ENCODE measurements at regions not wholly inside any gene's neighbourhood (a gene's known extent, or its start where the extent isn't known, plus 50 kb on each side); places are given as distances from the start of the nearest gene placed in this dataset.
"Not testable (repeated sequence)": the region's sequence is repeated elsewhere in the genome, so short reads cannot be mapped to it uniquely, and the experiment has no call there.

DNA sequence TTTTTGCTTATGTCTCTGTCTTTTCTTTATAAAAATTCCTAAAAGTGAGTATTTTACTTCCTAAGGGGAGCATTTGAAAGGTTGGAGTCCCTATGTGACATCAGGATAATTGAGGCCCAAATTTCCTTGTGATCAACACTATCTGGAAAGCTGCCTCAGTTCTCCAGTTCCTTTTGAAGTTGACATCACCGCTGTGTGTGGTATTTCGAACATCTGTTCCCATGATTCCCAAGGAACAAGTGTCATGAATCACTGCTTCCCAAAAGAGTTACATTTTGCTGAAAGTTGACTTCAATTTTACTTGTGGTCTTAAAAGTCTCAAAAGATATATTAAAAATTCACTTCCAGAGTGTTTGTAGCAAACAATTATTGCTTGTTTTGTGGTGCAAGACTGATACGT is 452.1 kb upstream of the RGMB start:
- Histone ChIP-seq H3K27ac (ENCODE audit: low read depth, low read length) (no peak overlapping the region), H2AFZ (ENCODE audit: low read length, unreplicated experiment) (no peak overlapping the region), H3K79me2 (ENCODE audit: control insufficient read depth, insufficient read depth, low read length, unreplicated experiment) (no peaks in the 10 kb centered on the region), H3K36me3 (ENCODE audit: insufficient read depth, low read length) (no peaks in the 10 kb centered on the region), H3K27me3 (ENCODE audit: insufficient read depth, low read length) (no peaks in the 10 kb centered on the region), H3K4me1 (ENCODE audit: control insufficient read depth, insufficient read depth, low read length, unreplicated experiment) (peaks cover 5% of the 10 kb centered on the region), H3K4me3 (ENCODE audit: low read depth, low read length) (no peak overlapping the region)

- not testable (repeated sequence) for H3K27ac ChIP-seq (ENCODE audit: low read depth, low read length); H3K4me1 ChIP-seq (ENCODE audit: control insufficient read depth, insufficient read depth, low read length, unreplicated experiment); H3K27me3 ChIP-seq (ENCODE audit: insufficient read depth, low read length); H3K79me2 ChIP-seq (ENCODE audit: control insufficient read depth, insufficient read depth, low read length, unreplicated experiment); H3K36me3 ChIP-seq (ENCODE audit: insufficient read depth, low read length); H2AFZ ChIP-seq (ENCODE audit: low read length, unreplicated experiment); H3K4me3 ChIP-seq (ENCODE audit: low read depth, low read length)
Observed at GRCh38 chr5:98325187-98325586, 448.3 kb upstream of the RGMB start.

GRCh38 chr5:98328015-98328414 is 445.4 kb upstream of the RGMB start:
- Histone ChIP-seq H3K4me1 (ENCODE audit: control insufficient read depth, insufficient read depth, low read length, unreplicated experiment) (no peaks in the 10 kb centered on the region), H3K36me3 (ENCODE audit: insufficient read depth, low read length) (no peaks in the 10 kb centered on the region), H2AFZ (ENCODE audit: low read length, unreplicated experiment) (no peak overlapping the region), H3K27ac (ENCODE audit: low read depth, low read length) (no peak overlapping the region), H3K27me3 (ENCODE audit: insufficient read depth, low read length) (no peaks in the 10 kb centered on the region), H3K79me2 (ENCODE audit: control insufficient read depth, insufficient read depth, low read length, unreplicated experiment) (no peaks in the 10 kb centered on the region), H3K4me3 (ENCODE audit: low read depth, low read length) (no peak overlapping the region)

- no peaks in the 10 kb centered on the region for H3K36me3 ChIP-seq (ENCODE audit: insufficient read depth, low read length)
Observed at GRCh38 chr5:98330871-98331270, 442.6 kb upstream of the RGMB start.

GRCh38 chr5:98333921-98334320 is 439.5 kb upstream of the RGMB start:
- no peaks in the 10 kb centered on the region for H3K36me3 ChIP-seq (ENCODE audit: insufficient read depth, low read length)
- H3K4me1 ChIP-seq (ENCODE audit: control insufficient read depth, insufficient read depth, low read length, unreplicated experiment), result no peaks in the 10 kb centered on the region
- H3K27me3 ChIP-seq (ENCODE audit: insufficient read depth, low read length), result no peaks in the 10 kb centered on the region
- H2AFZ ChIP-seq (ENCODE audit: low read length, unreplicated experiment), result no peak overlapping the region
- H3K4me3 ChIP-seq (ENCODE audit: low read depth, low read length), result no peak overlapping the region
- no peaks in the 10 kb centered on the region for H3K79me2 ChIP-seq (ENCODE audit: control insufficient read depth, insufficient read depth, low read length, unreplicated experiment)
- no peak overlapping the region for H3K27ac ChIP-seq (ENCODE audit: low read depth, low read length)

More at GRCh38 chr5:98330871-98331270, 442.6 kb upstream of the RGMB start:
- Histone ChIP-seq H3K4me1 (ENCODE audit: control insufficient read depth, insufficient read depth, low read length, unreplicated experiment) (no peaks in the 10 kb centered on the region), H3K27me3 (ENCODE audit: insufficient read depth, low read length) (no peaks in the 10 kb centered on the region), H3K79me2 (ENCODE audit: control insufficient read depth, insufficient read depth, low read length, unreplicated experiment) (no peaks in the 10 kb centered on the region), H2AFZ (ENCODE audit: low read length, unreplicated experiment) (no peak overlapping the region), H3K4me3 (ENCODE audit: low read depth, low read length) (no peak overlapping the region), H3K27ac (ENCODE audit: low read depth, low read length) (no peak overlapping the region)

- Histone ChIP-seq H3K27ac (ENCODE audit: low read depth, low read length) (no peak overlapping the region), H3K27me3 (ENCODE audit: insufficient read depth, low read length) (no peaks in the 10 kb centered on the region), H2AFZ (ENCODE audit: low read length, unreplicated experiment) (no peak overlapping the region), H3K4me3 (ENCODE audit: low read depth, low read length) (no peak overlapping the region), H3K79me2 (ENCODE audit: control insufficient read depth, insufficient read depth, low read length, unreplicated experiment) (no peaks in the 10 kb centered on the region), H3K36me3 (ENCODE audit: insufficient read depth, low read length) (no peaks in the 10 kb centered on the region), H3K4me1 (ENCODE audit: control insufficient read depth, insufficient read depth, low read length, unreplicated experiment) (no peaks in the 10 kb centered on the region)
Observed at GRCh38 chr5:98334946-98335345, 438.5 kb upstream of the RGMB start.

GRCh38 chr5:98339141-98339848 is 434.2 kb upstream of the RGMB start:
- H3K36me3 ChIP-seq (ENCODE audit: insufficient read depth, low read length), result no peaks in the 10 kb centered on the region
- no peak overlapping the region for H3K4me3 ChIP-seq (ENCODE audit: low read depth, low read length)
- no peak overlapping the region for H2AFZ ChIP-seq (ENCODE audit: low read length, unreplicated experiment)
- no peaks in the 10 kb centered on the region for H3K79me2 ChIP-seq (ENCODE audit: control insufficient read depth, insufficient read depth, low read length, unreplicated experiment)
- no peak overlapping the region for H3K27ac ChIP-seq (ENCODE audit: low read depth, low read length)
- H3K27me3 ChIP-seq (ENCODE audit: insufficient read depth, low read length), result no peaks in the 10 kb centered on the region
- peaks cover 11% of the 10 kb centered on the region for H3K4me1 ChIP-seq (ENCODE audit: control insufficient read depth, insufficient read depth, low read length, unreplicated experiment)

DNA sequence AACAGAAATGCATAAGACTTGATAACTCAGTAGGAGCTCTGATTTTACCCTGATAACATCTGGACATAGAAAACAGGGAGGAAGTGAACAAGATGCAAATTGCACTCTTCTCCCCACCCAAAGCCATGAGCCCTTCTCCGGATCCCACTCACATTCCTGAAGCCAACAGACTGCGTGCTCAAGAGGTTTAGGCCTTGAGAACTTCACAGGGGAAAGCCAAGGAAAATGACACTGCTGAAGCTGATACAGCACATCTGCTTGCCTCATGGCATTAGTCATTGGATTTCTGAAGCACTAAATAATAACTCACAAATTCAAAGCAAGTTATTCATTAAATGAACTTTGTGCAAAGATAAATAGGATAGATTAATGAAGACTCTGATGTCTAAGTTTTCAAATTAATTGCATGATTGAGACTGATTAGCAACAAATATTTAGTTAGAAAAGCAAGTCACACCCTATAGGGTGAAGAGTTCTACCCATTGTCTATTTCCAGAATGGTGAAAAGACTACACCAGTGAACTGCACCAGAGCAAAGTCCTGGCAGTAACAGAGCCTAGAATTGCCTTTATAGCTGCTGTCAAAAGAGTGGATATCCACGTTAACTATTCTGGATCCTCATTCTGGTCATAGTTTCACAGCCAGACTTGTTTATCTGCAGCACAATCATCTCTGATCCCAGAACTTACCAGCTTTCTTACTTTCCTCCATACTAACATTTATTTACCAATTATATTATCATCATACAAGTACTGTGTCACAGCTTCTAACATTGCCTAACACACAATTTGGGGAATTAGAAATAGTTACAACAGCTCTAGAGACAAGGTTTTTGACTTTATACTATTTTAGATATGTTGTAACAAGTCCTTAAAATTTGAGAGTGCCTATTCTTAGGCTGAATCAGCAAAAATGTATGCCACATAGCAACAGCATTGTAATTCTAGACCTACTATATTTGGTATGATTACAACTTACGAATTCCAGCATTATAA is 432.1 kb upstream of the RGMB start:
- no peaks in the 10 kb centered on the region for H3K27me3 ChIP-seq (ENCODE audit: insufficient read depth, low read length)
- peak overlapping the region; percentile 15 for H2AFZ ChIP-seq (ENCODE audit: low read length, unreplicated experiment)
- peaks cover 11% of the 10 kb centered on the region for H3K4me1 ChIP-seq (ENCODE audit: control insufficient read depth, insufficient read depth, low read length, unreplicated experiment)
- H3K36me3 ChIP-seq (ENCODE audit: insufficient read depth, low read length), result no peaks in the 10 kb centered on the region
- no peak overlapping the region for H3K4me3 ChIP-seq (ENCODE audit: low read depth, low read length)
- H3K79me2 ChIP-seq (ENCODE audit: control insufficient read depth, insufficient read depth, low read length, unreplicated experiment), result no peaks in the 10 kb centered on the region
- H3K27ac ChIP-seq (ENCODE audit: low read depth, low read length), result peak overlapping the region; percentile 40

GRCh38 chr5:98342958-98343660 is 430.4 kb upstream of the RGMB start:
- H3K4me1 ChIP-seq (ENCODE audit: control insufficient read depth, insufficient read depth, low read length, unreplicated experiment), result peaks cover 11% of the 10 kb centered on the region
- H3K27ac ChIP-seq (ENCODE audit: low read depth, low read length); H3K36me3 ChIP-seq (ENCODE audit: insufficient read depth, low read length); H3K27me3 ChIP-seq (ENCODE audit: insufficient read depth, low read length); H3K79me2 ChIP-seq (ENCODE audit: control insufficient read depth, insufficient read depth, low read length, unreplicated experiment); H3K4me3 ChIP-seq (ENCODE audit: low read depth, low read length); H2AFZ ChIP-seq (ENCODE audit: low read length, unreplicated experiment): not testable (repeated sequence)

DNA sequence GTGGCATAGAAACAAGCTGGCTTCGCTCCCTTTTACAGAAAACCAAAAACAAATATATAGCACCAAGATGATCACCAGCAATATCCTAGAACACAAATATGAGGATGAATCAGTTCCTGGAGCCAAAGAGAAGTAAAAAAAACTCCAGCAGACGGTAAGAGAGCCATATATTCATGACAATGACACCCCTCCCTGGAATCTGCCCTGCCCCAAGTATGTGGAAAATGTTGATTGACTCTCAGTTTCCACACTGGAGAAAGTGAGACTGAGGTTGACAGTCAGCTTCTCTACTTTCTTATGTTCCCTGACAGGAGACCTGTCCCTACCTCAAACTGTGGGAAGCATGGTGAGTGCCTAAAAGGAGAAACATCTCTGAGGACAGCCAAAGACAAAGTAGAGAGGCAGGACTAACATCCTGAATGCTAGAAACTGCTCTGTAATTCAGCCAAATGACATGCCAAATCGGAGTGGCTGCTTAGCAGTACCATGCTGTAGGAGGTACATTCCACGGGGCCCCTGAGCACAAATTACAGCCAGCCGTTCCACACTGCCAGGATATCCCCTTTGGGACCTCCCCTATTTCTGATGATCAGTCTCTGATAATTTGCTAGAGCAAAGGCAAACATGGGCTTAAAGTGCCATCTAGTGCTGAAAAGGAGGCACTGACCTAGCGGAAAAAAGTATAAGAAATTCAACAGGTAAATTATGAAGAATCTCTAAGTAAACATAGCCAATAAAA is 424.0 kb upstream of the RGMB start:
- Histone ChIP-seq H3K4me3 (ENCODE audit: low read depth, low read length) (peak overlapping the region; percentile 47), H3K27me3 (ENCODE audit: insufficient read depth, low read length) (no peaks in the 10 kb centered on the region), H3K36me3 (ENCODE audit: insufficient read depth, low read length) (no peaks in the 10 kb centered on the region), H3K4me1 (ENCODE audit: control insufficient read depth, insufficient read depth, low read length, unreplicated experiment) (peaks cover 5% of the 10 kb centered on the region), H2AFZ (ENCODE audit: low read length, unreplicated experiment) (peak overlapping the region; percentile 51), H3K27ac (ENCODE audit: low read depth, low read length) (peak overlapping the region; percentile 87), H3K79me2 (ENCODE audit: control insufficient read depth, insufficient read depth, low read length, unreplicated experiment) (no peaks in the 10 kb centered on the region)

All from ACC112 (cell line).